Lower lobe of right lung (tissue), 2 donors: ENCODE measurements at regions not wholly inside any gene's neighbourhood (a gene's known extent, or its start where the extent isn't known, plus 50 kb on each side); places are given as distances from the start of the nearest gene placed in this dataset.

Experiments
- ATAC-seq, 2 donors: fragments of 200-7000 bp; cut with Tn5 transposase; one replicate each; pipeline ENCODE4 v1.9.1; 2020 to 2022; ENCODE audit warnings: mild to moderate bottlenecking in 2 of 2, moderate library complexity in 2 of 2
- DNase-seq: peaks from one replicate; pipeline ENCODE4 v3.0.0-alpha.2; 2020
- H3K27ac ChIP-seq: fragments of 200-600 bp; one replicate; pipeline ENCODE4 v1.8.0; 2022
- H3K27me3 ChIP-seq: fragments of 200-600 bp; one replicate; pipeline ENCODE4 v1.8.0; 2022; ENCODE audit warnings: low read depth
- H3K36me3 ChIP-seq: fragments of 200-600 bp; one replicate; pipeline ENCODE4 v1.8.0; 2022; ENCODE audit warnings: mild to moderate bottlenecking
- H3K4me1 ChIP-seq: fragments of 200-600 bp; one replicate; pipeline ENCODE4 v1.8.0; 2022
- H3K4me3 ChIP-seq: fragments of 200-600 bp; one replicate; pipeline ENCODE4 v1.8.0; 2022; ENCODE audit warnings: mild to moderate bottlenecking
- H3K9me3 ChIP-seq: fragments of 200-600 bp; one replicate; pipeline ENCODE4 v1.8.0; 2022
- intact Hi-C: fragments of 100-400 bp; cut with DNase I; formaldehyde crosslinking; loops from one replicate; pipeline ENCODE4 v1.11.0; 2022
- TF ChIP-seq, protein P1 (sequence below): fragments of 200-600 bp; IDR thresholded peaks from one replicate; pipeline ENCODE4 v1.8.0; 2022; ENCODE audit warnings: antibody characterized with exemption, mild to moderate bottlenecking
- donor health status: DM: no; HTN: yes; CAD: no; lungs with severe emphysema.

DNA sequence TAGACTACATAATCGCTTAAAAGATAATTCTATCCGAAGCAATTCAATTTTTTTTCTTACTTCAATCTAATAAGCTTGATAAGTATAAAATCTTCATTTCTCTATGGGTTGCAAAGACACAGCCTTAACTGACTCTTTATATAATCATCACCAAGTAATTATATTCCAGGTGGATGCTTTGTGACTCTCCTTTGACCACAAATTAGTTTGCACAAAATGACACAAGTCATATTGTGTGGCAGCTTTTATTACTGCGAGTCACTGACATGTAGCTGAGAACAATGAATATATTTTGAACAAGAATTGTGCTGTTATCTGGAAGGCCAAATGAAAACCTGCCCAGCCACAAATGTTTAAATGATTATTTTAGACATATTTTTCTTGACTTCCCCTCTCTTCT, 1727.8 kb downstream of the ARAP2 start:
- no peak for ATAC-seq
- TF ChIP-seq, protein P1, sequence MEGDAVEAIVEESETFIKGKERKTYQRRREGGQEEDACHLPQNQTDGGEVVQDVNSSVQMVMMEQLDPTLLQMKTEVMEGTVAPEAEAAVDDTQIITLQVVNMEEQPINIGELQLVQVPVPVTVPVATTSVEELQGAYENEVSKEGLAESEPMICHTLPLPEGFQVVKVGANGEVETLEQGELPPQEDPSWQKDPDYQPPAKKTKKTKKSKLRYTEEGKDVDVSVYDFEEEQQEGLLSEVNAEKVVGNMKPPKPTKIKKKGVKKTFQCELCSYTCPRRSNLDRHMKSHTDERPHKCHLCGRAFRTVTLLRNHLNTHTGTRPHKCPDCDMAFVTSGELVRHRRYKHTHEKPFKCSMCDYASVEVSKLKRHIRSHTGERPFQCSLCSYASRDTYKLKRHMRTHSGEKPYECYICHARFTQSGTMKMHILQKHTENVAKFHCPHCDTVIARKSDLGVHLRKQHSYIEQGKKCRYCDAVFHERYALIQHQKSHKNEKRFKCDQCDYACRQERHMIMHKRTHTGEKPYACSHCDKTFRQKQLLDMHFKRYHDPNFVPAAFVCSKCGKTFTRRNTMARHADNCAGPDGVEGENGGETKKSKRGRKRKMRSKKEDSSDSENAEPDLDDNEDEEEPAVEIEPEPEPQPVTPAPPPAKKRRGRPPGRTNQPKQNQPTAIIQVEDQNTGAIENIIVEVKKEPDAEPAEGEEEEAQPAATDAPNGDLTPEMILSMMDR: no peak

DNA sequence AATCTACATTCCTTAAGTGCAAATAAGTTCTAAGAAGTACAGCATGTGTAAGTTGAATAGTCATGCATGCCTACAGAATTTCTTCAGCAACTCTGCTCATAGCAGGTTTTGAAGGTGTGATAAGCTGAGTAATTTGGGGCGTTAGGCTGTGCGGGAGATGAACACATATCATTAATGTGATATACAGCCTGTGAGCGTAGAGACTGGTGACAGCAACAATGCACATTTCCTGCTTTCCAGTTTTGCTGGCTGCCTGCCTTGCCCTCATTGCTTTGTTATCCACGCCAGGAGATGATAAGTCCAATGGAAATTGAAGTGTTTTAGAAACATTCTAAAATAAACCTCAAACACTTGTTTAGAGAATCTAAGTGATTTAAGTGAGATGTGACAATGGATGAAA, 1709.4 kb downstream of the ARAP2 start:
- Histone ChIP-seq H3K9me3 (no peaks in the 10 kb centered on the region), H3K36me3 (no peaks in the 10 kb centered on the region), H3K27me3 (no peaks in the 10 kb centered on the region), H3K27ac (no peak overlapping the region), H3K4me1 (no peaks in the 10 kb centered on the region), H3K4me3 (no peak overlapping the region)
- DNase-seq (no peak), ATAC-seq (no peak)
- TF ChIP-seq, protein P1: no peak
- intact Hi-C loops: no loop called here

More for the DNA sequence above, 1727.8 kb downstream of the ARAP2 start:
- H3K27ac ChIP-seq: no peak overlapping the region
- no peak overlapping the region for H3K4me3 ChIP-seq
- intact Hi-C loops: no loop called here
- no peaks in the 10 kb centered on the region for H3K36me3 ChIP-seq
- H3K27me3 ChIP-seq: no peaks in the 10 kb centered on the region
- H3K4me1 ChIP-seq: no peaks in the 10 kb centered on the region
- no peaks in the 10 kb centered on the region for H3K9me3 ChIP-seq
- no peak for DNase-seq

DNA sequence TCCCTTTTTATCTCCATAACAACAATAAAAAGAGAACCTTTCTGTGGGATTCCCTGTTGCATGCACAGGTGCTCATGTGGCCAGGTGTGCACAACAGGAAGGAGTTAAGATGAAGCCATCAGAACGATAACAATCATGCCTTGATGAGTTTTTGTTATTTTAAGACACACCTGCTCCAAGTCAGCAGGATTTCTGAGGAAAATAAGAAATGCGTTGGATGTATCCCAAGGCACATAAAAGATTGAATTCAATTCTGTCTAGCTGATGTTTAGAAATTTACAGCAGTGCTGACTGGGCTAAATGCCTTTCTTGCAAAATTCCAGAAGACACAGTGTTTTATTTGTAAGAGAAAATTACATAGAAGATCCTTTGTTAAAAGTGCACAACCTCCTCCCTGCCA, 1678.2 kb downstream of the ARAP2 start:
- Histone ChIP-seq H3K36me3 (no peaks in the 10 kb centered on the region), H3K4me1 (no peaks in the 10 kb centered on the region), H3K27ac (no peak overlapping the region), H3K9me3 (no peaks in the 10 kb centered on the region), H3K4me3 (no peak overlapping the region), H3K27me3 (no peaks in the 10 kb centered on the region)
- ATAC-seq (no peak), DNase-seq (no peak)
- TF ChIP-seq, protein P1: no peak
- intact Hi-C loops: no loop called here

DNA sequence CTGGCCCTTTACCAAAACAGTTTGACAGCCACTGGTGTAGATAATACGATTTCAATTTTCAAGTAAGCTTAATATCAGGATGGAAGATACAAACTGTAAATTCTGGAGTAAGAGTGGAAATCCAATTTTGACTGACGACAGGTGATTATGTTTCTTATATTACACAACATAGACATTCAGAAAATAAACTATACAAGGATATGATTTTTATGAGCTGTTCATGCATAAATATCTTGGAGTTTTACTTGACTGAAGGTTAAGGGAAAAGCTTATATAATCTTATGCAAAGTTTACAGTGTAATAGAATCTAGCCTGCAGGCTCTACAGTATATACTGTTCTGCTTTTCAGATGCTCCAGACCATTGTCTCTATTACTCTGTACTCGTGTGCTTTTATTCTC, 1672.3 kb downstream of the ARAP2 start:
- TF ChIP-seq, protein P1: no peak
- no peak for ATAC-seq
- intact Hi-C loops: no loop called here
- H3K9me3 ChIP-seq: no peaks in the 10 kb centered on the region
- H3K4me1 ChIP-seq: no peaks in the 10 kb centered on the region
- no peak for DNase-seq
- H3K36me3 ChIP-seq: no peaks in the 10 kb centered on the region
- no peak overlapping the region for H3K27ac ChIP-seq
- H3K27me3 ChIP-seq: no peaks in the 10 kb centered on the region
- no peak overlapping the region for H3K4me3 ChIP-seq

DNA sequence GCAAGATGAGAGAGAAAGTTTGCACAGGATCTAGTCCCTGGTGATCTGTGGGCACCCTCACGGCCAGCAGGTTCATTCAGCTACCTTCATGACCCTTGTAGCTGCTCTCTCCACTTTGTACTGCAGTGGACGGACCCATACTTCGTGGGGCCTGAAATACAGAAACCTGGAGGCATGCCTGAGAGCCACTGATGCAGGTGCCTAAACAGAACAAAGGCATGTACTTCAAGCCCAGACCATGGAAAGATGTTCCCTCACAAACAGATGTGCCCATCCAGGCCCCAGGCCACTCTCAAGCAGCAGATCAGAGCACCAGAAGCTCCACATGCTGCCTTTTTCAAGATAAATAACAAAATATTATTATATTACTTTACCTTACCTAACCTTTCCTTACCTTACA, 1629.0 kb downstream of the ARAP2 start:
- TF ChIP-seq, protein P1: no peak
- ATAC-seq (no peak), DNase-seq (no peak)
- H3K36me3 ChIP-seq: no peaks in the 10 kb centered on the region
- intact Hi-C loops: no loop called here
- H3K4me1 ChIP-seq: no peaks in the 10 kb centered on the region
- no peak overlapping the region for H3K4me3 ChIP-seq
- no peak overlapping the region for H3K27ac ChIP-seq
- no peaks in the 10 kb centered on the region for H3K9me3 ChIP-seq
- no peaks in the 10 kb centered on the region for H3K27me3 ChIP-seq

DNA sequence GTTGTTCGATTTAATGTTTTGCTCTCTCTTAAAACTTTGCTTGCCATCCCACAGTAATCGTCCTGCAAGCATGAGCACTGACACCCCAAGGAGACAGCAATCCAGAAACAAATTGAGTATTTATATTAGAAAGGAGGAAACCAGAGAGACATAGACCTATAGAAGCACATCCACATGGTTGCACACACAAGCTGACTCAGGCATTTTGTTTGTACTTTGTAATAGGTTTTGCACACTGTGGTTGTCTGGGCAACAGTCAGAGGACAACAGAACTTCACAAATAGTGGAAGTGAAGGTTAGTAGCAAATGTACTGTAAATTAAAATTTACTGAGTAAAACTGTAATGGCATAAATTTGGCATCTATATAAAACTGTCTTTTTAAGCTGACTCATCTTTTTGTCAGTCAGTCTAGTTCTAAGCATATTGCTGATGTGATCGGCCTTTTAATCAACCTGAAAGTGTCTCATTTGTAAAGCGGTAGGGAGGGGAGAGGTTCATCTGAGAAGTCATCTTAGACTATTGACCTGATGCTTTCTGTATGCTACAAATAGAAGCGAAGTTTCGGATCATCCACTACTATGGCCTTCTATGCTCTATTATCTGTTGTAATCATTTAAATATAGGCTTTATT, 1624.7 kb downstream of the ARAP2 start:
- no peak overlapping the region for H3K27ac ChIP-seq
- DNase-seq (no peak), ATAC-seq (no peak)
- intact Hi-C loops: no loop called here
- no peaks in the 10 kb centered on the region for H3K4me1 ChIP-seq
- no peaks in the 10 kb centered on the region for H3K9me3 ChIP-seq
- TF ChIP-seq, protein P1: no peak
- no peaks in the 10 kb centered on the region for H3K27me3 ChIP-seq
- no peaks in the 10 kb centered on the region for H3K36me3 ChIP-seq
- H3K4me3 ChIP-seq: no peak overlapping the region
